Left hindlimb (tissue), 1 donor: ENCODE measurements at regions not wholly inside any gene's neighbourhood (a gene's known extent, or its start where the extent isn't known, plus 50 kb on each side); places are given as distances from the start of the nearest gene placed in this dataset.
A peak's percentile ranks its signal among the peaks of the same experiment; 100 is the strongest.

Experiments used
- DNase-seq: peaks from one replicate; pipeline ENCODE4 v3.0.0-alpha.2; 2018

- DNase-seq, result no peak
Observed at GRCh38 chr16:73510852-73511251, 462.9 kb upstream of the ZFHX3 start.

- DNase-seq, result no peak
Observed at GRCh38 chr16:73506568-73507056, 458.7 kb upstream of the ZFHX3 start.

GRCh38 chr16:73505577-73505976 is 457.6 kb upstream of the ZFHX3 start:
- DNase-seq, result no peak

GRCh38 chr16:73504591-73505575 is 457.0 kb upstream of the ZFHX3 start:
- DNase-seq, result no peak

- DNase-seq, result no peak
Observed at GRCh38 chr16:73503093-73503492, 455.2 kb upstream of the ZFHX3 start.

- DNase-seq, result no peak
Observed at GRCh38 chr16:73499276-73499675, 451.3 kb upstream of the ZFHX3 start.

GRCh38 chr16:73485880-73486279 is 438.0 kb upstream of the ZFHX3 start:
- DNase-seq, result no peak

- no peak for DNase-seq
Observed at GRCh38 chr16:73483934-73484711, 436.2 kb upstream of the ZFHX3 start.

GRCh38 chr16:73483076-73483791 is 435.3 kb upstream of the ZFHX3 start:
- DNase-seq, result peak; percentile 51

GRCh38 chr16:73482310-73482709 is 434.4 kb upstream of the ZFHX3 start:
- no peak for DNase-seq

- DNase-seq, result no peak
Observed at GRCh38 chr16:73480381-73480780, 432.5 kb upstream of the ZFHX3 start.

- no peak for DNase-seq
Observed at GRCh38 chr16:73473713-73474112, 425.8 kb upstream of the ZFHX3 start.

- no peak for DNase-seq
Observed at GRCh38 chr16:73464834-73465233, 416.9 kb upstream of the ZFHX3 start.

- DNase-seq, result no peak
Observed at GRCh38 chr16:73459586-73459985, 411.7 kb upstream of the ZFHX3 start.

GRCh38 chr16:73457851-73458250 is 409.9 kb upstream of the ZFHX3 start:
- DNase-seq, result no peak

GRCh38 chr16:73448970-73449369 is 401.0 kb upstream of the ZFHX3 start:
- DNase-seq, result no peak

- DNase-seq, result no peak
Observed at GRCh38 chr16:73447846-73448245, 399.9 kb upstream of the ZFHX3 start.

- DNase-seq, result no peak
Observed at GRCh38 chr16:73434621-73435020, 386.7 kb upstream of the ZFHX3 start.

GRCh38 chr16:73433731-73434307 is 385.9 kb upstream of the ZFHX3 start:
- no peak for DNase-seq

GRCh38 chr16:73432850-73433730 is 385.2 kb upstream of the ZFHX3 start:
- DNase-seq, result no peak

- DNase-seq, result no peak
Observed at GRCh38 chr16:73430138-73430537, 382.2 kb upstream of the ZFHX3 start.

GRCh38 chr16:73428121-73428520 is 380.2 kb upstream of the ZFHX3 start:
- DNase-seq, result no peak
